GM12878 (cell line): ENCODE measurements at regions not wholly inside any gene's neighbourhood (a gene's known extent, or its start where the extent isn't known, plus 50 kb on each side); places are given as distances from the start of the nearest gene placed in this dataset.
"Not testable (repeated sequence)": the region's sequence is repeated elsewhere in the genome, so short reads cannot be mapped to it uniquely, and the experiment has no call there.

ENCODE experiments used
- ATAC-seq: fragments of 200-7000 bp; cut with Tn5 transposase; 3 replicates; pipeline ENCODE4 v1.9.1; 2020; ENCODE audit warnings: mild to moderate bottlenecking, moderate library complexity
- BruUV-seq: library from RNA; stranded (reverse); fragments of 400-500 nt; replicated peaks from 2 replicates; lab custom pipeline; 2021; lab: Mats Ljungman, UMichigan
- CTCF ChIA-PET: fragments of 300-600 bp; sonication (Branson Sonifier 250); formaldehyde crosslinking; extraction: SDS; loops from one replicate; lab custom pipeline; 2021; ENCODE audit warnings: inconsistent platforms; lab: Yijun Ruan, JAX
- POLR2A ChIA-PET: fragments of 350-600 bp; formaldehyde crosslinking; extraction: SDS; loops from one replicate; lab custom pipeline; 2021; ENCODE audit warnings: inconsistent platforms; lab: Charles Lee
- RAD21 ChIA-PET: fragments of 300-600 bp; sonication (Branson Sonifier 250); formaldehyde crosslinking; loops from one replicate; lab custom pipeline; 2023; ENCODE audit warnings: antibody characterized with exemption; ENCODE audit not compliant: unreplicated experiment; lab: Charles Lee
- SMC1A ChIA-PET: fragments of 300-600 bp; sonication (Branson Sonifier 250); formaldehyde crosslinking; loops from one replicate; lab custom pipeline; 2023; ENCODE audit not compliant: unreplicated experiment, uncharacterized antibody; lab: Charles Lee
- DNase-seq: peaks from one replicate; pipeline ENCODE4 v3.0.0-alpha.2; 2011; ENCODE audit warnings: low read depth, low spot score
- FAIRE-seq: peaks from 3 replicates; lab custom pipeline; 2011; peaks lifted over from hg19 to GRCh38; lab: Jason Lieb, UNC
- H2AFZ ChIP-seq: 2 replicates; pipeline ENCODE4 v1.6.0; 2011; ENCODE audit warnings: low read depth, low read length, control low read depth; ENCODE audit not compliant: control insufficient read depth
- H3K27ac ChIP-seq: 2 replicates; pipeline ENCODE4 v1.5.1; 2011; ENCODE audit warnings: control low read depth; ENCODE audit not compliant: control insufficient read depth, insufficient read depth
- H3K27me3 ChIP-seq, 2 experiments: replicated peaks in 1 of 2; 2 replicates each; pipeline versions ENCODE4 v1.6.0 to v1.6.1; 2011; ENCODE audit warnings: low read length in 1 of 2; ENCODE audit not compliant: control insufficient read depth in 2 of 2, insufficient read depth in 2 of 2
- H3K36me3 ChIP-seq, 2 experiments: 2 replicates each; pipeline ENCODE4 v1.5.1; 2011; ENCODE audit warnings: low read length in 1 of 2; ENCODE audit not compliant: control insufficient read depth in 2 of 2, insufficient read depth in 2 of 2
- H3K4me1 ChIP-seq: 2 replicates; pipeline ENCODE4 v1.6.1; 2011; ENCODE audit warnings: mild to moderate bottlenecking, low read length, moderate library complexity, mixed read lengths; ENCODE audit not compliant: control insufficient read depth, insufficient read depth
- H3K4me2 ChIP-seq: 2 replicates; pipeline ENCODE4 v1.6.0; 2011; ENCODE audit warnings: control low read depth; ENCODE audit not compliant: control insufficient read depth, insufficient read depth
- H3K4me3 ChIP-seq: fragments of 200-600 bp; sonication (generic); 2 replicates; pipeline ENCODE4 v1.5.1; 2016
- H3K79me2 ChIP-seq: 2 replicates; pipeline ENCODE4 v1.6.0; 2011; ENCODE audit warnings: low read length; ENCODE audit not compliant: control insufficient read depth, insufficient read depth
- H3K9ac ChIP-seq: 2 replicates; pipeline ENCODE4 v1.8.0; 2011; ENCODE audit warnings: low read length, control low read depth, mixed read lengths; ENCODE audit not compliant: control insufficient read depth, insufficient read depth
- H3K9me3 ChIP-seq: replicated peaks from 3 replicates; pipeline ENCODE4 v1.5.1; 2011; ENCODE audit warnings: mild to moderate bottlenecking, low read length; ENCODE audit not compliant: control insufficient read depth, insufficient read depth
- H4K20me1 ChIP-seq: 2 replicates; pipeline ENCODE4 v1.6.0; 2011; ENCODE audit not compliant: control insufficient read depth, insufficient read depth
- SP1 ChIP-seq: IDR thresholded peaks from one replicate; pipeline ENCODE4 v1.6.1; 2011; ENCODE audit warnings: low read depth, low read length
- TAF1 ChIP-seq: IDR thresholded peaks from 2 replicates; pipeline ENCODE4 v1.6.1; 2011; ENCODE audit warnings: mild to moderate bottlenecking, low read depth, low read length, borderline replicate concordance
- WGBS: methylation state at CpG from one replicate; pipeline ENCODE4 v1.1.6; 2016; ENCODE audit warnings: low lambda C conversion rate; ENCODE audit not compliant: insufficient replicate concordance, insufficient coverage; ENCODE audit errors: missing lambda C conversion rate; 5-methylcytosine and 5-hydroxymethylcytosine counted together
- in situ Hi-C: fragments of 300-500 bp; cut with MboI; formaldehyde crosslinking; loops from 9 replicates; pipeline ENCODE4 v1.14.3; 2018; ENCODE audit warnings: mixed read lengths
- intact Hi-C: fragments of 100-400 bp; cut with micrococcal nuclease; formaldehyde crosslinking; loops from one replicate; pipeline ENCODE4 v1.14.2; 2022; ENCODE audit not compliant: unreplicated experiment

DNA sequence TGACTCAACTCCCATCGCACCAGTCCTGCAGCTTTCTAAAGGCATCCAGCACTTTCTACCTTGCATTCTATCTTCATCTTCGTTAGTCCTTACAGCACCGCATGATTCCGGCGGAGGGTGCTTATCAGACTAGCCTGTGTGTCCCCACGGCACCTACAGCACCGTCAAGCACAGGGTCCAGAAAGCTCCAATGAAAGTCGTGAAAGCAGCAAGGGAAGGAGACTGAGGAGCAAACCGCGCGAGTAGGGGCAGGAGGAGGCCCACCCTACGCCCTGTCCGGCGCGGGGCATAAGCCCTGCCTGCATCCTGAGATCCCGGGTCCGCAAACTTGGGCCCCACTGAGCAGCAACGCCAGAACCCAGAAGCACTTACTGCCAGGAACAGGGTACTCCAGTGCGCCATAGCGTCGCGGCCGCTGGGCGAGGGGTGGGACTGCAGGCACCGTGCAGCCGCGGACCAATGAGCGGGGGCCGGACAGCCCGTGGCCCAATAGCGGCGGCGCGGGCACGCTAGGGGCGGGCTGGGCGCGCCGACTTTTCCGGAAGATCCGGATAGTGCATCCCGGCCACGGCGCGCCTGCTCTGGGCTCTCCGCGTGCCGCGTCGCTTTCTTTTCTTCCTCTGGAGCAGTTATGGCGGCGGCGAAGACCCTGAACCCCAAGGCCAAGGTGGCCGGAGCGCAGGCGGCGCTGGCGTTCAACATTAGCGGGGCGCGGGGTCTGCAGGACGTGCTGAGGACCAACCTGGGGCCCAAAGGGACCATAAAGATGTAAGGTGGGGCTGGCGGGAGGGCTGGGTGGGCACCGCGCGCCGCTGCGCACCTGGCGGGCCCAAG is 122.1 kb upstream of the VKORC1L1 start (continued):
- TF ChIP-seq SP1 (peak; percentile 98), TAF1 (peak; percentile 64; the same call in 1 of the 2 replicates)

DNA sequence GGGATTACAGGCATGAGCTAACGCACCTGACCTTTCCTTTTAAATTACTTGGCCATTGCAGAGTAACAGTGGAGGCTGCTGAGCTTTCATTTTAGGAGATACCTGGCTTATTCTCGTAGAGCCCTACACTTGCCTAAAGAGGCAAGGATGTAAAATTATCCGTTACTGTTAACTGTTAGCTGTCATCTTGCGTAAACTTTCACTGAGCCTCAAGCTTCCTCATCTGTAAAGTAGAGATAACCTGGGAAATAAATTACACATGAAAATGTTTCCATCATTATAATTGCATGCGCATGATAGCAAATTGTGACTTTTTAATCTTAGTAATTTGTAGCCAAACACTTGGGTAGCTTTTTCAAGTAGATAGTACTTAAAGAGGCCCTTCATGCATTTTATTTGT is 118.8 kb upstream of the VKORC1L1 start:
- H3K9me3 ChIP-seq, ATAC-seq, H3K4me3 ChIP-seq, H3K4me1 ChIP-seq, H3K9ac ChIP-seq, BruUV-seq, H2AFZ ChIP-seq, POLR2A ChIA-PET, H4K20me1 ChIP-seq, DNase-seq, H3K4me2 ChIP-seq, FAIRE-seq, H3K27me3 ChIP-seq, H3K27ac ChIP-seq: not testable (repeated sequence)
- peaks cover 54% of the 10 kb centered on the region for H3K79me2 ChIP-seq
- ChIA-PET RAD21 (interaction anchor here (1.0 kb wide), 1 partner anchor 87 kb away, joined by 3 read pairs; no protein-coding TSS in a partner anchor), CTCF (interaction anchor here (1.6 kb wide), 1 partner anchor 86 kb away, joined by 12 read pairs; no protein-coding TSS in a partner anchor), SMC1A (interaction anchor here (0.7 kb wide), 1 partner anchor 190 kb away, joined by 3 read pairs; no protein-coding TSS in a partner anchor)
- peaks cover 0 to 12% of the 10 kb centered on the region in 2 experiments; a peak in 2 of 4 replicates for H3K36me3 ChIP-seq
- WGBS, result 95% methylated on average over 5 of the region's 5 CpGs
- in situ Hi-C loops (loop anchor here (25.0 kb wide), 1 partner anchor 667 kb away; no protein-coding TSS in a partner anchor), intact Hi-C loops (loop anchor here (5.0 kb wide), 1 partner anchor 58 kb away; no protein-coding TSS in a partner anchor)

DNA sequence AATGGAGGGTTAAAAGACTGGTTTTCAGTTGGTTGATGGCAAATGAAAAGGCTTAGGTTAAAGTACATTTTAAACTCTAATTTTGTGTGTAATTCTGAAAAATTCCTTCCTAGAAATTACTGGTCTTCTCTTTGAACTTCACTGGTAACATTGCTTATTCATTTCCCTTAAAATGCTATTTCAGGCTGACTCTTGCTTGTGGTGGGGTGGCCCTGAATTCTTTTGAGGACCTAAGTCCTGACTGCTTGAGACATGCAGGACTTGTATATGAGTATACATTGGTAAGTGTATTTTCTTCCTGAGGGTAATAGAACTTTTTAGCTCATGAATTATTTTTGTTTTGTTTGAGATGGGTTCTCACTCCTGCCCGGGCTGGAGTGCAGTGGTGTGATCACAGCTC is 113.9 kb upstream of the VKORC1L1 start:
- BruUV-seq, H3K4me2 ChIP-seq, RAD21 ChIA-PET, H3K4me1 ChIP-seq, H3K27me3 ChIP-seq, FAIRE-seq, CTCF ChIA-PET, ATAC-seq, H3K79me2 ChIP-seq, SMC1A ChIA-PET, H2AFZ ChIP-seq, POLR2A ChIA-PET, H3K9me3 ChIP-seq, H4K20me1 ChIP-seq, H3K9ac ChIP-seq, intact Hi-C loops, H3K27ac ChIP-seq, H3K4me3 ChIP-seq, DNase-seq: not testable (repeated sequence)
- peaks cover 0 to 12% of the 10 kb centered on the region in 2 experiments; a peak in 2 of 4 replicates for H3K36me3 ChIP-seq
- 64% methylated on average over 1 of the region's 1 CpG for WGBS
- in situ Hi-C loops, result loop anchor here (25.0 kb wide), 1 partner anchor 672 kb away; no protein-coding TSS in a partner anchor

DNA sequence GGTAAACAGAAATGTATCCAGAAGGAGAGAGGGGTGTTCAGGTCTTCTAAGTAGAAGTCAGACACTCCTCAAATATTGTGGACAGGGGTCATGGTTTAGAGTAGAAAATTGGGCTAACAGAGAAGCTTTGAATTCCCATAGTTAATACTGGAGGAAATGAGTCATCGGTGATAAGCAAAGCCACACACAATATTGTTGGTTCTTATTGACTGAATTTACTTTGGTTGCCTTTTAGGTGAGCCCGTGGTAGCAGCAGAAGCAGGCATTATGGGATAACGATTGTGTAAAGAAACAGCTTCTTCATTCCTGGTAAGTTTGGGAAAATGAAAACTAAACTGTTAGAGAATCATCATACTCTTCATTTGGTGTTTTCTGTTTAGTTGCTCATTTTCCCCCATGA is 110.2 kb upstream of the VKORC1L1 start:
- H3K4me1 ChIP-seq, DNase-seq, intact Hi-C loops, FAIRE-seq, ATAC-seq, RAD21 ChIA-PET, H3K4me2 ChIP-seq, H3K4me3 ChIP-seq, H3K27me3 ChIP-seq, H3K27ac ChIP-seq, BruUV-seq, SMC1A ChIA-PET, H3K79me2 ChIP-seq, H2AFZ ChIP-seq, H3K36me3 ChIP-seq, H3K9me3 ChIP-seq, CTCF ChIA-PET, H4K20me1 ChIP-seq, POLR2A ChIA-PET, H3K9ac ChIP-seq: not testable (repeated sequence)
- in situ Hi-C loops, result loop anchor here (25.0 kb wide), 1 partner anchor 675 kb away; no protein-coding TSS in a partner anchor
- WGBS, result 93% methylated on average over 3 of the region's 3 CpGs
